Small intestine (tissue), 7 donors: ENCODE measurements at regions not wholly inside any gene's neighbourhood (a gene's known extent, or its start where the extent isn't known, plus 50 kb on each side); places are given as distances from the start of the nearest gene placed in this dataset.

Experiments
- DNase-seq, 2 donors: peaks; one replicate each; pipeline versions ENCODE4 v3.0.0 to v3.0.0-alpha.2; 2013
- FAIRE-seq: peaks from 2 replicates; lab custom pipeline; 2012; peaks lifted over from hg19 to GRCh38; lab: Jason Lieb, UNC
- H3K27ac ChIP-seq, 3 donors: one replicate each; pipeline ENCODE4 v1.5.1; 2013; ENCODE audit warnings: low read length in 2 of 3, mild to moderate bottlenecking in 2 of 3, control low read depth in 1 of 3, inconsistent platforms in 1 of 3, low read depth in 1 of 3, moderate library complexity in 1 of 3
- H3K27me3 ChIP-seq, 3 donors: one replicate each; pipeline ENCODE4 v1.6.1; 2013; ENCODE audit warnings: low read length in 3 of 3, inconsistent platforms in 1 of 3; ENCODE audit not compliant: control insufficient read depth in 3 of 3, insufficient read depth in 3 of 3
- H3K36me3 ChIP-seq, 3 donors: one replicate each; pipeline ENCODE4 v1.6.1; 2013; ENCODE audit warnings: low read length in 3 of 3, inconsistent platforms in 1 of 3, low read depth in 1 of 3, mild to moderate bottlenecking in 1 of 3, moderate library complexity in 1 of 3; ENCODE audit not compliant: control insufficient read depth in 3 of 3, insufficient read depth in 2 of 3
- H3K4me1 ChIP-seq, 3 donors: one replicate each; pipeline ENCODE4 v1.6.1; 2013; ENCODE audit warnings: low read length in 2 of 3, inconsistent platforms in 1 of 3, low read depth in 1 of 3, mild to moderate bottlenecking in 1 of 3, moderate library complexity in 1 of 3; ENCODE audit not compliant: control insufficient read depth in 3 of 3, insufficient read depth in 2 of 3
- H3K4me3 ChIP-seq, 3 donors: one replicate each; pipeline ENCODE4 v1.5.1; 2013; ENCODE audit warnings: low read length in 3 of 3, control low read depth in 1 of 3, inconsistent platforms in 1 of 3, low read depth in 1 of 3, mild to moderate bottlenecking in 1 of 3, moderate library complexity in 1 of 3
- H3K9me3 ChIP-seq, 2 donors: one replicate each; pipeline ENCODE4 v1.6.1; 2013; ENCODE audit warnings: low read depth in 1 of 2, low read length in 1 of 2; ENCODE audit not compliant: control insufficient read depth in 2 of 2, insufficient read depth in 1 of 2
- WGBS, 3 donors: extraction: QIAGEN DNeasy Blood & Tissue Kit; methylation state at CpG; one replicate each; pipeline ENCODE4 v1.1.7; 2013; 5-methylcytosine and 5-hydroxymethylcytosine counted together
- donor health status: healthy with polysubstance abuse.
- donor health status: control.
- donor health status: control.
- donor health status: Bipolar disorder and iron deficiency.
- donor health status: healthy.

- WGBS, 3 donors = 70 to 75% (median 73%) methylated on average over 5 of the region's 5 CpGs
- H3K4me1 ChIP-seq = no peaks in the 10 kb centered on the region
- H3K9me3 ChIP-seq = no peaks in the 10 kb centered on the region
- H3K4me3 ChIP-seq = no peak overlapping the region
- no peaks in the 10 kb centered on the region for H3K36me3 ChIP-seq
- DNase-seq (no peak), FAIRE-seq (no peak)
- no peaks in the 10 kb centered on the region for H3K27me3 ChIP-seq
- H3K27ac ChIP-seq = no peak overlapping the region
Measured at GRCh38 chr14:51564460-51564859, 87.2 kb upstream of the FRMD6 start.

GRCh38 chr14:51564986-51565604, 86.6 kb upstream of the FRMD6 start:
- H3K27me3 ChIP-seq = no peaks in the 10 kb centered on the region
- H3K4me3 ChIP-seq = no peak overlapping the region
- H3K27ac ChIP-seq = no peak overlapping the region
- FAIRE-seq (no peak), DNase-seq (peak in 1 of 2 donors; percentile 16)
- no peaks in the 10 kb centered on the region for H3K9me3 ChIP-seq
- 38 to 71% (median 53%) methylated on average over 6 of the region's 6 CpGs for WGBS, 3 donors
- no peaks in the 10 kb centered on the region for H3K36me3 ChIP-seq
- H3K4me1 ChIP-seq = no peaks in the 10 kb centered on the region

GRCh38 chr14:51566831-51567582, 84.7 kb upstream of the FRMD6 start:
- Histone ChIP-seq H3K9me3 (no peaks in the 10 kb centered on the region), H3K27ac (no peak overlapping the region), H3K4me1 (no peaks in the 10 kb centered on the region), H3K27me3 (no peaks in the 10 kb centered on the region), H3K4me3 (no peak overlapping the region), H3K36me3 (no peaks in the 10 kb centered on the region)
- DNase-seq (no peak), FAIRE-seq (no peak)
- 66 to 76% (median 71%) methylated on average over 6 of the region's 6 CpGs for WGBS, 3 donors

GRCh38 chr14:51568366-51568765, 83.3 kb upstream of the FRMD6 start:
- 72 to 89% (median 88%) methylated on average over 2 of the region's 2 CpGs for WGBS, 3 donors
- Histone ChIP-seq H3K27me3 (no peaks in the 10 kb centered on the region), H3K36me3 (no peaks in the 10 kb centered on the region), H3K27ac (no peak overlapping the region), H3K4me3 (no peak overlapping the region), H3K4me1 (no peaks in the 10 kb centered on the region), H3K9me3 (no peaks in the 10 kb centered on the region)
- DNase-seq (no peak), FAIRE-seq (no peak)

- Histone ChIP-seq H3K4me1 (no peaks in the 10 kb centered on the region), H3K4me3 (no peak overlapping the region), H3K9me3 (no peaks in the 10 kb centered on the region), H3K36me3 (no peaks in the 10 kb centered on the region), H3K27ac (no peak overlapping the region), H3K27me3 (no peaks in the 10 kb centered on the region)
- WGBS, 3 donors = 73 to 88% (median 85%) methylated on average over 6 of the region's 6 CpGs
- no peak for DNase-seq
- FAIRE-seq = no peak
Measured at GRCh38 chr14:51573607-51574006, 78.1 kb upstream of the FRMD6 start.

- Histone ChIP-seq H3K4me3 (no peak overlapping the region), H3K9me3 (no peaks in the 10 kb centered on the region), H3K27ac (no peak overlapping the region), H3K36me3 (no peaks in the 10 kb centered on the region), H3K27me3 (no peaks in the 10 kb centered on the region), H3K4me1 (no peaks in the 10 kb centered on the region)
- no peak for FAIRE-seq
- no peak for DNase-seq
Measured at GRCh38 chr14:51574009-51574408, 77.7 kb upstream of the FRMD6 start.

- Histone ChIP-seq H3K9me3 (no peaks in the 10 kb centered on the region), H3K27me3 (no peaks in the 10 kb centered on the region), H3K36me3 (no peaks in the 10 kb centered on the region), H3K4me3 (no peak overlapping the region), H3K27ac (no peak overlapping the region), H3K4me1 (no peaks in the 10 kb centered on the region)
- peak in 1 of 2 donors; percentile 71 for DNase-seq
- 60 to 74% (median 67%) methylated on average over 11 of the region's 11 CpGs for WGBS, 3 donors
- no peak for FAIRE-seq
Measured at GRCh38 chr14:51575349-51576116, 76.2 kb upstream of the FRMD6 start.

GRCh38 chr14:51576117-51576430, 75.6 kb upstream of the FRMD6 start:
- Histone ChIP-seq H3K36me3 (no peaks in the 10 kb centered on the region), H3K4me3 (no peak overlapping the region), H3K27ac (no peak overlapping the region), H3K4me1 (no peaks in the 10 kb centered on the region), H3K9me3 (no peaks in the 10 kb centered on the region), H3K27me3 (no peaks in the 10 kb centered on the region)
- no peak for FAIRE-seq
- DNase-seq = no peak
- WGBS, 3 donors = 74 to 85% (median 80%) methylated on average over 3 of the region's 3 CpGs
